ENCODE measurements at regions not wholly inside any gene's neighbourhood (a gene's known extent, or its start where the extent isn't known, plus 50 kb on each side); places are given as distances from the start of the nearest gene placed in this dataset.

DNA sequence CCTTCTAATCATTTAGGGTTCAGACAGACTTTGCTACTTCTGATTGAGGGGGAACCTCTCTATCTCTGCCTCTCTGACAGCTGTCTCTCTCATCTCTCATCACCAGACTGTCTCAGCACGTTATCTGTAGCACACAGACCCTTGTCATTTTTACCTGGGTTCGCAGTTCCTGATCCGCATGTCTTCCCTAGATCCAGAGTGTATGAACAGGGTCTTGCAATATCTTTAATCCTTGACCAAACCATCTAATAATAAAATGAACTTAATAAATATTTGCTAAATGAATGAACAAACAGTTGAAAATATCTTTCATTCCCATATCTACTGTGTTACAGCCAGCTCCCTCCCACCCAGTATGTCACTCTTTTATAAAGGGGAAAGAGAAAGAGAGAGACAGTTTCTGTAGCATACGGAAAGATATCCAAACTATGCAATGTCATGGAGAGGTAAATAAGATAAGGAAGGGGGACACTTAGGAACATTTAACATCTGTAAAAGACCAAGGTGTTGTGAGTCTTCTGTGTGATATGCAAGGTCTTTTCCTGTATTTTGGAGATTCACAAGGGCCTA lies 507.6 kb downstream of the SUCLG1 start:
- no peak for DNase-seq (ENCODE audit: low read depth)
- TF ChIP-seq, protein P1, sequence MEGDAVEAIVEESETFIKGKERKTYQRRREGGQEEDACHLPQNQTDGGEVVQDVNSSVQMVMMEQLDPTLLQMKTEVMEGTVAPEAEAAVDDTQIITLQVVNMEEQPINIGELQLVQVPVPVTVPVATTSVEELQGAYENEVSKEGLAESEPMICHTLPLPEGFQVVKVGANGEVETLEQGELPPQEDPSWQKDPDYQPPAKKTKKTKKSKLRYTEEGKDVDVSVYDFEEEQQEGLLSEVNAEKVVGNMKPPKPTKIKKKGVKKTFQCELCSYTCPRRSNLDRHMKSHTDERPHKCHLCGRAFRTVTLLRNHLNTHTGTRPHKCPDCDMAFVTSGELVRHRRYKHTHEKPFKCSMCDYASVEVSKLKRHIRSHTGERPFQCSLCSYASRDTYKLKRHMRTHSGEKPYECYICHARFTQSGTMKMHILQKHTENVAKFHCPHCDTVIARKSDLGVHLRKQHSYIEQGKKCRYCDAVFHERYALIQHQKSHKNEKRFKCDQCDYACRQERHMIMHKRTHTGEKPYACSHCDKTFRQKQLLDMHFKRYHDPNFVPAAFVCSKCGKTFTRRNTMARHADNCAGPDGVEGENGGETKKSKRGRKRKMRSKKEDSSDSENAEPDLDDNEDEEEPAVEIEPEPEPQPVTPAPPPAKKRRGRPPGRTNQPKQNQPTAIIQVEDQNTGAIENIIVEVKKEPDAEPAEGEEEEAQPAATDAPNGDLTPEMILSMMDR (conservative IDR thresholded peaks at IDR 0.05; ENCODE audit: low read depth, low read length) = no peak
- H3K4me3 ChIP-seq (ENCODE audit: low read length) = no peak overlapping the region

DNA sequence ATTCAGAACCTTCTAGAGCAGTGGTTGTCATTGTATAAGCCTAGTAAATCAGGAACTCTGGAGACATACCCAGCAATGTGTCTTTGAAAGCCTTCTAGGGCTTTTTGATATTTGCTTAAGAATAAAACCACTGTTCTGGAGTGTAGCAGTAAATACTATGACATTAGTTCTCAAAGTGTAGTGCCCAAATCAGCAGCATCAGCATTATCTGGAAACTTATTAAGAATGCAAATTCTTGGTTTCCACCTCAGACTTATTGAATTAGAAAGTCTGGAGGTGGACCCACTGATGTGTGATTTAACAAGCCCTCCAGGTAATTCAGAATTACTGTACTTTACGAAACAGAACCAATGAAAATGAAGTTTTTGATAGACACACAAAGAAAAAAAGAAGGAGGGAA lies 509.7 kb downstream of the SUCLG1 start:
- H3K4me3 ChIP-seq (ENCODE audit: low read length) = no peak overlapping the region
- TF ChIP-seq, protein P1 (conservative IDR thresholded peaks at IDR 0.05; ENCODE audit: low read depth, low read length) = no peak
- no peak for DNase-seq (ENCODE audit: low read depth)

DNA sequence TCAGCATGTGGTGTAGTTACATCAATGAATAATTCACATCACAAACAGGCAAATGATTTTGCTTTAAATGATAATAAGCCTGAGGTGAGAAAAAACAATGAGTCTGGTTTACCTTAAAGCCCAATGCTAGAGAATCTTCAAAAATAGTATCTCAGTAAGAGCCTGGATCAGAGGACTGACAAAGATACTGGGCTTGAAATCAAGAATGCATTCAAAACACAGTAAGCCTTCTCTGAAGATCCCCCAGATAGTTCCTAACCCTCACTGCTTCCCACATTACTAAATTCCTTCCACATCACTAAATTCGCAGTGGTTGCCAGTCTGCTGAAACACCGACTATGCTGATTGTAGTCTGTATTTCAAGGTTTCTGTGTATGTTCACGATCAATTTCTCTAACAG lies 514.9 kb downstream of the SUCLG1 start:
- no peak overlapping the region for H3K4me3 ChIP-seq (ENCODE audit: low read length)
- DNase-seq (ENCODE audit: low read depth) = no peak
- TF ChIP-seq, protein P1 (conservative IDR thresholded peaks at IDR 0.05; ENCODE audit: low read depth, low read length) = no peak

DNA sequence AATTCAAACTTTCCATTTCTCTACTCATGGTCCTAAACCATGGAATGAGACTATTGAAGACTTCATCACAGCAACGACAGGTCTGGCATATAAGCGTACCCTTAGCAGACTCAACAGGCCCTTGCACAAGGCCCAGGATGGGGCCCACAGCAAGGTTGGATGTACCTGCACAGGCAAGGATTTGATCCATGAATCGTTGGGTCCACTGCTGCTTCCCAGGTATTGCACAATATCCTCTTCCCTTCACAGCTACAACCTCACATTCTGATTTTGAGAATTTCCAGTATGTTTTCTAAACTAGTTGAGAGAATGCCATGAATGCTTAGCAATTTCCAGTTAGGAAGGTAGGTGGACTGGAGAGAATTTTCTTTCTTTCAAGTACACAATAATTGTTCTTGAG lies 515.8 kb downstream of the SUCLG1 start:
- H3K4me3 ChIP-seq (ENCODE audit: low read length) = no peak overlapping the region
- DNase-seq (ENCODE audit: low read depth) = no peak
- TF ChIP-seq, protein P1 (conservative IDR thresholded peaks at IDR 0.05; ENCODE audit: low read depth, low read length) = no peak

DNA sequence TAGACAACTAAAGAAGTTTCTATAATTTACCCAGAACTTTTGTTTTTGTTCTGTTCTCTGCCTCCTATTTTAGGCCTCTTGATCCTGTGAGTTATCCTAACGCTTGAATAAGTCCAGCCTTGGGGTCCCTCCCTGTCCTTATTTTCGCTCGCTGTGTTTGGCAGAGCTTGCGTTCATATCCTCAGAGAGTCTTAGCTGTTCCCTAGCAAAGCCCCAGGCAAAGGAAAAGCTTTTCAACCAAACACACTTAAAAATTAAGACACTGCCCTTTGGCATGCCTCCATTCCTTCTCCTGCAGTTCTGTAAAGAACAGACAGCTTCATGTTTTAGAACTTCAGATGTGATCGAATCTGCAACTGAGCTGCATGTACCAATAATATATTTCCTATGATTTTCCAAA lies 517.2 kb downstream of the SUCLG1 start:
- TF ChIP-seq, protein P1 (conservative IDR thresholded peaks at IDR 0.05; ENCODE audit: low read depth, low read length) = no peak
- no peak for DNase-seq (ENCODE audit: low read depth)
- no peak overlapping the region for H3K4me3 ChIP-seq (ENCODE audit: low read length)

DNA sequence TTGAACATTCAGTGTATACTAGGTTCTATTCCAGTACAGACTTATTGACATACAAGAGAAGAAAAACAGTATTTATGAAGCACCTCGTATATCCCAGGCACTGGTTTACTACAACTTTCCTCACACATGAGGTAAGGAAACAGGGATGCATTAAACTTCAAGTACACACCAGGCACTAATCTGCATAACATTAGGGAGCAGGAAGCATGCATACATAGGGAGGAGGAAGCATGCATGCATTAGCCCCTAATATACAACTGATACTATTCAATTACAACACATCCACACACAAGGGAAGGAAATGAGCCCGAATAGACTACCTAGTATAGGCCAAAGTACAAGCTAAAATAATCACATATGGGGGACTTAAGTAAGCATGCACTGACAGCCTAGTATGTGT lies 525.3 kb downstream of the SUCLG1 start:
- TF ChIP-seq, protein P1 (conservative IDR thresholded peaks at IDR 0.05; ENCODE audit: low read depth, low read length) = no peak
- DNase-seq (ENCODE audit: low read depth) = no peak
- H3K4me3 ChIP-seq (ENCODE audit: low read length) = no peak overlapping the region

DNA sequence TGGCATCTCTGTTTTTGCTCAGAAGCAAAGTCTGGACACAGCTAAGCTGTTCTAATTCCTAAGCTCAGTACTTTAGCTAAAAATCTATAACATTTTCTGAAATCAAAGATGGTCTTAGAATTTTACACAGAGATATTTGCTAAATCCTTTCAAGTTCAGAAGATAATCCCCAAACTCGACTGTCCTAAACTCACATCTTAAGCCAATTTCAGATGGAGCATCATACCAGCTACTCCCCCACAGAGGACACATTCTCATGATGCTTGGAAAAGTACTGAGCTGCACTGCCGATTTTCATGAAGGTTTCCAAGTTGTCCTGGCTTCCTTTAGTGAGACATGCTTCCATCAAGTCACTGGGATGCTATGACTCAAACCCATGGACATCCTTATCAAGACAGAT lies 535.5 kb downstream of the SUCLG1 start:
- DNase-seq (ENCODE audit: low read depth) = no peak
- TF ChIP-seq, protein P1 (conservative IDR thresholded peaks at IDR 0.05; ENCODE audit: low read depth, low read length) = no peak
- H3K4me3 ChIP-seq (ENCODE audit: low read length) = no peak overlapping the region
